22Rv1 (cell line): ENCODE measurements at regions not wholly inside any gene's neighbourhood (a gene's known extent, or its start where the extent isn't known, plus 50 kb on each side); places are given as distances from the start of the nearest gene placed in this dataset.

ENCODE experiments used
- H3K27ac ChIP-seq: fragments of 450-650 bp; 2 replicates; pipeline ENCODE4 v1.5.1; 2017
- CTCF ChIP-seq: fragments of 450-650 bp; IDR thresholded peaks from 2 replicates; pipeline ENCODE4 v1.5.1; 2017; ENCODE audit warnings: mild to moderate bottlenecking
- ZFX ChIP-seq: fragments of 450-650 bp; IDR thresholded peaks from 2 replicates; pipeline ENCODE4 v1.6.1; 2017; ENCODE audit warnings: antibody characterized with exemption, borderline replicate concordance

DNA sequence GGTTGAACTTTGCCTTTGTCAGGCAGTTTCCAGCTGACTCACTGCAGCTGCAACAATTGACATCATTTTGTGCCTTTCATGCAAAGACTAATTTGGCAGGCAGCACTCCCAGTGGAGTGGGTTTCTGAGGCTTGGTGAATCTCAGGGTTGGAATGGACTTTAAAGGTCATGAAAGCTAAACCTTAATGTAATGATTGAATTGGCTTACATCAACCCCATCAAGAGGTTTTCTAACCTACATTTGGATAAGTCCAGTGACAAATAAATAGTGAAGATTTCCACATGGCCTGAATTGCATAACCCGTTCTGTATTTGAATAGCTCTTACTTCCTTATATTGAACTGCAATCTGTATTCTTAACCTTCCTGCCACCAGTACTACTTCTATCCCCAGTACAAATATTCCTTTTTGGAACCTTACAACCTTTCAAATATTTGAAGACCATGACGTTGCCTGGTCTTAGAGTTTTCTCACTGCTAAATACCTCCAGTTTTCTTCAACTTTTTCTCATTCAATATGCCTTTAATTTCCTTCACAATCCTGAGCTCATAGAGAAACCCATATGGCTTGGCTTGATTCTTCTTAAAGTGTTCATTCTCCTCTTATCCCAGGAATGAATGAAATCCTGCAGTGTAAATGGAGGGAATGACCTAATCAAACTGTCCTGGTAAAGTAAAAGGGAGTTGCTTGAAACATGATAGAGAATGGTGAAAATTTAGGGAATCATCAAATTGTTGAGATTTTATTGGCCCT, 168.1 kb upstream of the NOVA1 start:
- no peak for TF ChIP-seq CTCF
- no peak for TF ChIP-seq ZFX
- no peak overlapping the region for H3K27ac ChIP-seq

DNA sequence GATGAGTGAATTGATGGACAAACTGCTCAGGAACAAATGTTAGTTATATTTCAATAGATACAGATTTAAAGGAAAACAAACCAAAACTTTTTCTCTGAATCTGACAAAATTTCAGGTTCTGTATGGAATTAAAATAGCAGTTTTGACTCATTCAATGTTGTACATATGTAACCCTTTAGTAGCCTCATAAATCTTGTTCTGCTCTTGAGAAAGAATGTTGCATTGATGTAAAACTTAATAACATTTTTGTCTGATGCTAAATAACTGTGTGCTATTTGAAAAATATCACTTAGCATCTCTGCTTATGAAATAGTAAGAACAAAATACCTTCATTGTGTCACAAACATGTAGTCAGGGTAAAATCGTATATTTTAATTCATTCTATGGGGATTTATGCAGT, 168.9 kb upstream of the NOVA1 start:
- TF ChIP-seq ZFX (no peak), CTCF (no peak)
- H3K27ac ChIP-seq, result no peak overlapping the region

DNA sequence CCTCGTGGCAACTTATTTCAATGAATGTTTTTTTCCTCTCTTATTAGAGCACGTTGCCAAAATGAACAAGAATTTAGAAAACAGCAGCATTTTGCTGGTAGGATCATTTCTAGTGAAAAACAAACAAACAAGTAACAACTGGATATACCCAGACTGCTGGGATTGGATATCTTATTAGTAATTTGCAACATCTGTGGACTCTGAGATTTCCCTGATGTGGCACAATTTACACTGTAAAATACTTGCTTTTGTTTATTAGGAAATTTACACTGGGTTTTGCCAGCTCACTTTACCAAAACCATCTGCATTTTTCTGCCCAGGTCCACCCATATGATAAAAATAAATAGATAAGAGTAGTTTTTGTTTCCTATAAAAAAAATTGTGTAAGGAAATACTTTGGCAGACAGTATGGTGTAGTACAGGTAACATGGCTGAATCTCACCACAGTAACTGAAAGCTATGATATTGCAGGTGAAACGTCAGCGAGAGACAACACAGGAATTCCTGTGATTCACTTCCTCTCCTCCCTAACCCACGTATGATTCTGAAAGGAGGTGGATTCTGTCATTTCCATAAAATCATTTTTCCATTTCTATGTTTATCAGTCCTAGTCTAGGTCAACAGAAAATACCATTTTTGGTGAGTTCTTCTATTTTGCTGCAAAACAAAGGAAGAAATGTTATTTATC, 176.2 kb upstream of the NOVA1 start:
- no peak overlapping the region for H3K27ac ChIP-seq
- no peak for TF ChIP-seq CTCF
- no peak for TF ChIP-seq ZFX

- H3K27ac ChIP-seq, result no peak overlapping the region
- TF ChIP-seq ZFX, result no peak
- no peak for TF ChIP-seq CTCF
Observed at GRCh38 chr14:26775765-26776563, 178.1 kb upstream of the NOVA1 start.

DNA sequence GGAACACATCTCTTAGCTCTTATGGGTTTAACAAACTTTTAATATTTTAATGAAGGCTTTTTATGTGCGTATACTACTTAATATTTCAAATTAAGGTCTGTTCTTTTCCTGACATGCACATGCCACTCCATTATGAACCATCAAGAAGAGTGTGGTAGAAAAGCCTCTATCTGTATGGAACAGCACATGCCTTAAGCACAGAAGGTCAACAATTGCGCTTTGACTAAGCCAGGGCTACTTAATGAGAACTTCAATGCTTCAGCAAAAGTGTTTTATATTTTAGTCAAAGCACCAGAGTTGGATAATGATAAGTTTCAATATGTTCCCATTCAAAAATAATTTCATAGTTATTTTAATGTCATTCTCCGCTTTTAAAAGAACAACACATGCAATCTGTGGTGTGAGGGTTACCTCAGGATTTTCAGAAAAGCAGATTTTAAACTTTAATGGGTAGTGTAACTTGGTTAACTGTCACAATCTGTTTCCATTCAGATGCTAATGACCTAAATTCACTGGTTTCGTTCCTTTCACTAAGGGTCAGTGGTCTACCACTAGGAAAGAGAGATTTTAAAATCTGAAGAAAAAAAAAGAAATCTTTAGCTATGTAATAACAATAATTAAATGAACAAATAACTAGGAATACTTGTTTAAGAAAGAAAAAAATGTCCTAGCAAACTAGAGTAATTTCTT, 193.4 kb upstream of the NOVA1 start:
- no peak overlapping the region for H3K27ac ChIP-seq
- TF ChIP-seq CTCF (no peak), ZFX (no peak)

DNA sequence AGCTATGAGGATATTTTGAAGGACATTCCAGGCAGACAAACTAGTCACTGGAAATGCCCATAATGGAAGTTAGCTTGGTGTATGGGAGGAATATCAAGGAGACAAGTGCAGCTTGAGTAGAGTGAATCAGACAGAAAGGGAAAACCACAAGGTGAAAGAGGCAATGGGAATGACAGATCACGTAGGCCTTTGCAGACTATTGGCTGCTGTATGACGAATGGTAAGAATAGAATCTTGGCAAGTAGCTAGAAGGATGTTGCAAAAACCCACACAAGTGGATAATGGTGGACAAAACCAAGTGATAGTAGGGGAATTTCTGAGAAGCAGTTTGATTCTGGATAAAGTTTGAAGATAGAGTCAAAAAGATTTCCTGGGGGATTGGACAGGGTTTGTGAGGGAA, 196.9 kb upstream of the NOVA1 start:
- no peak for TF ChIP-seq CTCF
- TF ChIP-seq ZFX, result no peak
- no peak overlapping the region for H3K27ac ChIP-seq
